Fibroblast of peridontal ligament (primary cell): ENCODE measurements at regions not wholly inside any gene's neighbourhood (a gene's known extent, or its start where the extent isn't known, plus 50 kb on each side); places are given as distances from the start of the nearest gene placed in this dataset.
"Not testable (repeated sequence)": the region's sequence is repeated elsewhere in the genome, so short reads cannot be mapped to it uniquely, and the experiment has no call there.

Experiments
- DNase-seq: peaks from one replicate; pipeline ENCODE4 v3.0.0-alpha.2; 2010; ENCODE audit errors: extremely low read depth

DNA sequence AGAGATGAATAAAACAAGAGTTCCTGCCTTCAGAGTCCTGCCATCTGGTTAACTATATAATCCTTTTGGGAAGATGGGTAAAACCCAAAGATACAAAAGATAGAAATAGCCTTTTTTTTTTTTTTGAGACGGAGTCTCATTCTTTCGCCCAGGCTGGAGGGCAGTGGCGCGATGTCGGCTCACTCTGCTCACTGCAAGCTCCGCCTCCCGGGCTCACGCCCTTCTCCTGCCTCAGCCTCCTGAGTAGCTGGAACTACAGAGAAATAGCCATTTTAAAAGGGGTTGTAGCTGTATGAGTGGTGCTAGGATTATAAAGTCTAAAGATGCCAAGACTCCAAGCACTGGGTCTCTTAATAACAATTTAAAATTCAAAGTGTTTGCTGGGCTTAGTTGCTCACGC, 97.2 kb downstream of the KDR start:
- DNase-seq, result no peak

- DNase-seq, result no peak
These were observed 97.8 kb downstream of the KDR start for GRCh38 chr4:55027596-55027995.

DNA sequence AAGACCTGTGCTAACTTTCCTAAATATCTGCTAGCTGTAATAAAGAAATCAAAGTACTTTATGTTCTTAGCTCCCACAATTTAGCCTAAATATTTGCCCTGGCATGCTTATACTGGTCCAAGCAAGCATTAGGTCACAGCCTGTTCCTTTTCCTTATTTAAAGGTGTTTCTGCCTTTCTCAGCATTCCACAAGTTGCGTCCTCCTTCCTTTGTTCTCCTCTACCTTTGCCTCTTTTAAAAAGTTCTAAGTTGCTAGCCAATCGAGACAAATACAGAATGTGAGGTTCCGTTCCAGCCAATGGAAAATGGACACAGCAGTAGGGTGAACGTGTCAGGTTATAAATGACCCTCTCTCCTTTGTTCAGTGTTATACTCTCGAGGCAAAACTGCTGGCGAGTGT, 99.9 kb downstream of the KDR start:
- not testable (repeated sequence) for DNase-seq

DNA sequence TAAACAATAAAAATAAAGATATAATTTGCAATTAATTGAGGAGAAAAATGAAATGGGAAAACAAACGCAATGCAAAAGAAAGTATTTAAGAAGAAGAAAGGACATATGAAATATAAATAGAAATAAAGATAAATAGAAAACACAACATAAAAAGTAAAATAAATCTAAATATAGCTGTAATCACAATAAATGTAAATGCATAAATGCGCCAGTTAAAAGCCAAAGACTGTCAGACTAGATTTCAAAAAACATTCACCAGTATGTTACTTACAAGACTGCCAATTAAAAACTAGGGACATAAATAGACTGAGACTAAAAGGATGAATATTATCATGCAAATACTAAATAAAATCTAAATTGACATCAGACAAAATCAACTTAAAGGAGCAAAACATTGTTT, 102.4 kb downstream of the KDR start:
- DNase-seq, result no peak

DNA sequence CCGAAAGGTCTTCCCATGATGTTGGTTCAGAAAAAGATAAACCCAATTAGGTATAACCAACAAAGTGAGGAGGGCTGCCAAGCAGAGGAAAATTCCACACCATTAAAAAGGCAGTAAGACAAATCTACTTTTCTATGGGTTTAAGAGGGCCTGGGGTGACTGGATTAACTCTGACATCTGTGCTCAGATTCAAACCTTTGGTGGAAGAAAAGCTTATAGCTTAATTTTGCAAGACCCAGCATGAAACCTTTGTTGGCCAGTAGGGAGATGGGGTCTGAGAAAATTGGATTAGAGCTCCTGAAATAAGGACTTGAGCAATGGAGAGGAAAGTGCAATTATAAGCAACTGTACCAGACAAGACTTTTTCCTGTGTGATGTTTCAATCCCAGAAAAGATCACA, 104.2 kb downstream of the KDR start:
- DNase-seq, result no peak

DNA sequence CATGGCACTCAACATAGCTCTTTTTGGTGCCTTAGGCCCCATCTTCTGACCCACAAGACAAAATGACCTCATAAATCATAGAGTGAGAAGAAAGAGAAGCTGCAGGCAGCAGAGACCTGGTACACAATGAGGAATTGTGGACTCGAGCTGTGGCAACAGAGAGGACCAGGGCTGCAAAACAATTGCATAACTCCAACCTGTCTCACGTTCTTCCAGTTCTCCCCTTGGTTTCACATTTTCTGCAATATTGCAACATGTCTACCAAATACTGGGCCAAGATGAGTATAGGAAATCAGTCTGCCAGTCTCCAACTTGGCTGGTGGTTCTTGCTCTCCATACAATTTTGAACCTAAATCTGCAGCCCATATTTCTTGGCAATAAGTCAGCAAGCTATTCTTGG, 105.3 kb downstream of the KDR start:
- DNase-seq, result no peak

GRCh38 chr4:55018978-55019377, 106.4 kb downstream of the KDR start:
- no peak for DNase-seq

DNA sequence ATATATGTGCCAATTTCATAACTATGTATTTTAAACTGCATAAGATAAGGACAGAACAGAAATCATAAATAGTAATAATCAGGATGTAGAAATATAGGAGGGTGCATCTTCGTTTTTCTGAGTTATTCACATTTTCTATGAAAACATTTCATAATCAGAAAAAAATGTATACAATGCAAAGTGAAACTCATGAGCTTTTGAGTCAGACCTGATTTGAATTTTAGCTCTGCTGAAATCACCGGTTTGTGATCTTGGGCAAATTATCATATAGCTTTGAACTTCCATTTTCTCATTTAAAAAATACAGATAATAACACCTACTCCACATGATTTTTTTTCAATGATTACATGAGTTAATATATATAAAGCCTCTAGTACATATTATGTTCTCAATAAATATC, 106.9 kb downstream of the KDR start:
- peak; percentile 21 for DNase-seq

GRCh38 chr4:55017406-55017805, 108.0 kb downstream of the KDR start:
- DNase-seq, result no peak

GRCh38 chr4:55016131-55016530, 109.3 kb downstream of the KDR start:
- DNase-seq, result no peak

- no peak for DNase-seq
These were observed 110.5 kb downstream of the KDR start for GRCh38 chr4:55014876-55015275.

DNA sequence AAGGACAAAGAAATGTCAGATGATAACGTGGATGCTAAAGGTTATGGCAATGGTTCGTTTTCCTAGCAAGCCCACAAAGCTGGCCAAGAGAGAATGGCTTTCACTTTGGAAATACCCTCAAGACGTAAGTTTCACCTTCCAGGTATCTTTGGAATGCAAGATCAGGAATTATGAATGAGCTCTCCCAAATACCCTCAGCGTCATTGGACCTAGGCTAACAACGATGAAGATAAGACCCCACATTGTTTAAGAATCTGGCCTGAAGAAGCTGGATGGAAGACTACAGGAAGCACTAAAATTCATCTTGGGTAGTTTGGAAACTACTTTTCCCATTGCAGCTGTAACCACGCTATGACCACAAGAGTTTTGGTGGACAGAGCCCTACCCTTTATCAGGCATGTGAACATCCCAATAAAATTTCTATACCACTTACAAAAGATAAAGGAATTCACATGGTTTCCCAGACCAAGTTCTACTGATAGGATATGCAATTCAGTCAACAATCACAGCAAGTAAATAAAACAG, 111.9 kb downstream of the KDR start:
- no peak for DNase-seq

DNA sequence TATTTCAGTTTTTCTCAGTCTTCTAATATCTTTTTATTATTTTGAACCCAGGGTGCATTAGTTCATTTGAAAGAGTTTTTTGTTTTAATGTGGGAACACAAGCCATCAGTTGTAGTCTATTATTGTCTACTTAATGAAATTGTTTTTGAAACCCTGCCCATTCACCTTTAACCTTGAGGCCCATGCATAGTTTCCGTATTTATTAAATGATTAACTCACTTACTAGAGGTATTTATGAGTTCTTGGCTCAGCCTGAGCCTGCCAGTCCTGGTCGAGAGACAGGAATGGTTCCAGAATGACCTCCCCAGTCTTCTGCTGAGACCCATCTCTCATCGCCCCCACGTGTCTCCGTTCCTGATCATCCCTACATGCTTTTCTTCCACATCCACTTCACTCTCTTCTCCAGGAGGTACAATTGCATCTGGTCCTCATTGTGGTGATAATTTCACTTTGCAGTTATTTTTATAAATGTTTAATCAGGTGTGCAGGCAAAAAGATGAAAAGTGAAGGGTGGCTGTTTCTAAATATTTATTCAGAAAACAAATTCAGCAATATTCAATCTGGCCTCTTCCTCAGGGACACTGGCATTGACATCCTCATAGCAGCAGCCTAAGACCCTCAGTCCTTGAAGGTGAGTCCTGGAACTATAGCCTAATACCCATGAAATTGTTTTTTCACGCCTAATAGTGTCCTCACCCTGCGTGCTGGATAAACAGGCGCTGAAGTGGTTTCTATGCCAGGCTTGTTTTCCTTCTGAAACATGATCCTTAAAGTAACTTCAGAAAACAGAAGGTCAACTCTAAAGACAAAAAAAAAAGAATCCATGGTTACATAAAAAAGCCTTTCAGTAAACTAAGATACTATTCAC, 112.8 kb downstream of the KDR start:
- no peak for DNase-seq

DNA sequence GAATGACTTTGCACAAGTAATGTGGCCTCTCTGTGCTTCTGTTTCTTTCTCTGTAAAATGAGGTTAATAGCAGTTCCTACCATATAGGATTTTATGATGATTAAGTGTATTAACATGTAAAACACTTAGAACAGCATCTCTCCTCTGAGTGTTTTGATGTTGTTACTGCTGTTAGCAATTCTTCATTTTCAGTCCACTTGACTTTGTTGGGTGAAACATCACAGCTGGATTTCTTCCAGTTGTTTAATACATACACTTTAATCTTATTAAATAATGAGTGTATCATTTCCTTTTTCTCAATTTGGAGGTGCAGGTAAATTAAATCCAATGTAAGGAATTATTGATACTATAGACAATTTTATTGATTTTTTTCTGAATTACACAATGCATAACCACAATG, 113.6 kb downstream of the KDR start:
- DNase-seq, result no peak

- DNase-seq, result no peak
These were observed 114.8 kb downstream of the KDR start for GRCh38 chr4:55010550-55010949.

- DNase-seq, result no peak
These were observed 117.0 kb downstream of the KDR start for GRCh38 chr4:55008166-55009056.

GRCh38 chr4:55005910-55006309, 119.5 kb downstream of the KDR start:
- no peak for DNase-seq

GRCh38 chr4:55004831-55005230, 120.6 kb downstream of the KDR start:
- DNase-seq, result peak; percentile 41

- DNase-seq, result no peak
These were observed 123.0 kb downstream of the KDR start for GRCh38 chr4:55002431-55002830.

- DNase-seq, result no peak
These were observed 123.9 kb downstream of the KDR start for GRCh38 chr4:55001538-55001937.

GRCh38 chr4:54999003-54999402, 126.4 kb downstream of the KDR start:
- DNase-seq, result peak; percentile 71

DNA sequence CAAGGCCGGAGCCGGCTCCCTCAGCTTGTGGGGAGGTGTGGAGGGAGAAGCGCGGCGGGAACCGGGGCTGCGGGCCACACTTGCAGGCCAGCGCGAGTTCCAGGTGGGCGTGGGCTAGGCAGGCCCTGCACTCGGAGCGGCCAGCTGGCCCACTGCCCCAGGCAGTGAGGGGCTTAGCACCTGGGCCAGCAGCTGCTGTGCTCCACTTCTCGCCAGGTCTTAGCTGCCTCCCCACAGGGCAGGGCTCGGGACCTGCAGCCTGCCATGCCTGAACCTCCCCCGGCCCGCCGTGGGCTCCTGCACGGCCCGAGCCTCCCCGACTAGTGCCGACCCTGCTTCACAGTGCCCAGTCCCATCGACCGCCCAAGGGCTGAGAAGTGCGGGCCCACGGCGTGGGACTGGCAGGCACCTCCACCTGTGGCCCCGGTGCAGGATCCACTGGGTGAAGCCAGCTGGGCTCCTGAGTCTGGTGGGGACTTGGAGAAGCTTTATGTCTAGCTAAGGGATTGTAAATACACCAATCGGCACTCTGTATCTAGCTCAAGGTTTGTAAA, 131.8 kb downstream of the KDR start:
- DNase-seq, result not testable (repeated sequence)
